LNCAP (cell line): ENCODE measurements at regions not wholly inside any gene's neighbourhood (a gene's known extent, or its start where the extent isn't known, plus 50 kb on each side); places are given as distances from the start of the nearest gene placed in this dataset.

Experiments used
- TF ChIP-seq, protein P1 (sequence below): fragments of 450-650 bp; IDR thresholded peaks from 2 replicates; pipeline ENCODE4 v1.5.1; 2017; ENCODE audit warnings: mild to moderate bottlenecking

DNA sequence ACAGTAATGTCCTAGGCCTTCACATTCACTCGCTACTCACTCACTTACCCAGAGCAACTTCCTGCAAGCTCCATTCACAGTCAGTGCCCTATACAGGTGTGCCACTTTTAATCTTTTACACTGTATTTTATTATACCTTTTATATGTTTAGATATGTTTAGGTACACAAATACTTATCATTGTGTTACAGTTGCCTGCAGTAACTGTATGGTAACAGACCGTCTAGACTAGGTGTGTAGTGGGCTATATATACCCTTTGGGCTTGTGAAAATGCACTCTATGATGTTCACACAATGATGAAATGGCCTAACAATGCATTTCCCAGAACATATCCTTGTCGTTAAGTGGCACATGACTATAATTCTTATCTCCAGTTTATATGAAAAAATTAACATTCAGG, 204.5 kb upstream of the HMCN1 start:
- TF ChIP-seq, protein P1, sequence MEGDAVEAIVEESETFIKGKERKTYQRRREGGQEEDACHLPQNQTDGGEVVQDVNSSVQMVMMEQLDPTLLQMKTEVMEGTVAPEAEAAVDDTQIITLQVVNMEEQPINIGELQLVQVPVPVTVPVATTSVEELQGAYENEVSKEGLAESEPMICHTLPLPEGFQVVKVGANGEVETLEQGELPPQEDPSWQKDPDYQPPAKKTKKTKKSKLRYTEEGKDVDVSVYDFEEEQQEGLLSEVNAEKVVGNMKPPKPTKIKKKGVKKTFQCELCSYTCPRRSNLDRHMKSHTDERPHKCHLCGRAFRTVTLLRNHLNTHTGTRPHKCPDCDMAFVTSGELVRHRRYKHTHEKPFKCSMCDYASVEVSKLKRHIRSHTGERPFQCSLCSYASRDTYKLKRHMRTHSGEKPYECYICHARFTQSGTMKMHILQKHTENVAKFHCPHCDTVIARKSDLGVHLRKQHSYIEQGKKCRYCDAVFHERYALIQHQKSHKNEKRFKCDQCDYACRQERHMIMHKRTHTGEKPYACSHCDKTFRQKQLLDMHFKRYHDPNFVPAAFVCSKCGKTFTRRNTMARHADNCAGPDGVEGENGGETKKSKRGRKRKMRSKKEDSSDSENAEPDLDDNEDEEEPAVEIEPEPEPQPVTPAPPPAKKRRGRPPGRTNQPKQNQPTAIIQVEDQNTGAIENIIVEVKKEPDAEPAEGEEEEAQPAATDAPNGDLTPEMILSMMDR = no peak

GRCh38 chr1:185528084-185528676, 206.0 kb upstream of the HMCN1 start:
- TF ChIP-seq, protein P1 = no peak

GRCh38 chr1:185526344-185527307, 207.6 kb upstream of the HMCN1 start:
- TF ChIP-seq, protein P1 = no peak

GRCh38 chr1:185520188-185520920, 203.3 kb upstream of the IVNS1ABP start:
- TF ChIP-seq, protein P1 = no peak

DNA sequence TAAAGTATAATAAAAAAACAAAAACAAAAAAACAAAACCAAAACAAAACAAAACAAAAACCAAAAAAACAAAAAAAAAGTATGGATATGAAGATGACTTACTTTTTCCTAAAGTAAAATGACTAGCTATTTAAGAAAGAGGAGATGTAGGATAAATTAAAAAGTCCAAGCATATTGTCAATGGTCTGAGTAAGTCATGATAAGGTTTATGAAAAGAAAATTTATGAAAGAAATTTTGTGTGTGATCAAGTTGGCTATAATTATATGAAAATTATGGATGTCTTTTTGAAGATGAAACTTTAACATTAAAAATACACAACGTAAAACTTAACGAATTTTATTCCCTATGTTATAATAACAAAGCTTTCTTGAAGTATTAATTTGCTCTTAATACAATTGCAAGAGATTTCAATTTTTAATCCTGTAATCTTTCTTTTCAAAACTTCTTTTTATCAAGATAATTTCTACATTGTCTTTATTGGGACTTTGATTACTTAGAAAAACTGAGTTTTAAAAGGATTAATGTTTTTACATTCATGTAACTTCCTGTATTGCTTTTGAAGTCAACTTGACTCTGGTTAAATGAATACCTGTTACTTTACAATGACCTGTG, 200.9 kb upstream of the IVNS1ABP start:
- TF ChIP-seq, protein P1 = no peak

GRCh38 chr1:185515696-185516095, 198.7 kb upstream of the IVNS1ABP start:
- TF ChIP-seq, protein P1 = no peak

- TF ChIP-seq, protein P1 = no peak
These were observed 197.3 kb upstream of the IVNS1ABP start for GRCh38 chr1:185514311-185514710.
